GM12873 (cell line): ENCODE measurements at regions not wholly inside any gene's neighbourhood (a gene's known extent, or its start where the extent isn't known, plus 50 kb on each side); places are given as distances from the start of the nearest gene placed in this dataset.

Experiments used
- TF ChIP-seq, protein P1 (sequence below): IDR thresholded peaks from 2 replicates; pipeline ENCODE4 v1.5.1; 2012; ENCODE audit warnings: low read depth, mild to moderate bottlenecking, moderate library complexity, low read length, control low read depth; ENCODE audit not compliant: insufficient read depth; ENCODE audit errors: missing control alignments

DNA sequence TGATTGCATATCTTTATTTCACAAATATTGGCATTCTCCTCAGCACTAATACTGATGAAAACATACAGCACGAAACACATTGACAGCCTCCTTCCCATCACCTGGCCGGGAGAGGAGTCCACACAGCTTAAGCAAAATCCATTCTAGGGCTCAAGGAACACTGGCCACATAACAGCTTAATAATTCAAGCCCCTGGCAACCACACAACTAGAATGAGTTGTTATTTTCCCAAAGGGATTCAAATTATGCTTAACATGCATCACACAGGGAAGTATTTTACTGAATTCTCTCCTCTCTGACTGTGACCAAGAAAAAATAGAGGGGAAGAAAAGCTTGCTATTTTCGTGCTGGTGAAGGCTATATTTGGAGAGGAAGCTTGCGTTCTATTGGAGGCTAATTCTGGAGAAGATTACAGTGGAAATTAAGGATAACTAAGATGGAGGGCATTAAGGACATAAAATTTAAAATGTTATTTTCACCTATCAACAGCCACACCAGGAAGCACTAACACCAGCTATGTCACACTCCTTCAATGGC, 198.5 kb downstream of the ADGRG6 start:
- TF ChIP-seq, protein P1, sequence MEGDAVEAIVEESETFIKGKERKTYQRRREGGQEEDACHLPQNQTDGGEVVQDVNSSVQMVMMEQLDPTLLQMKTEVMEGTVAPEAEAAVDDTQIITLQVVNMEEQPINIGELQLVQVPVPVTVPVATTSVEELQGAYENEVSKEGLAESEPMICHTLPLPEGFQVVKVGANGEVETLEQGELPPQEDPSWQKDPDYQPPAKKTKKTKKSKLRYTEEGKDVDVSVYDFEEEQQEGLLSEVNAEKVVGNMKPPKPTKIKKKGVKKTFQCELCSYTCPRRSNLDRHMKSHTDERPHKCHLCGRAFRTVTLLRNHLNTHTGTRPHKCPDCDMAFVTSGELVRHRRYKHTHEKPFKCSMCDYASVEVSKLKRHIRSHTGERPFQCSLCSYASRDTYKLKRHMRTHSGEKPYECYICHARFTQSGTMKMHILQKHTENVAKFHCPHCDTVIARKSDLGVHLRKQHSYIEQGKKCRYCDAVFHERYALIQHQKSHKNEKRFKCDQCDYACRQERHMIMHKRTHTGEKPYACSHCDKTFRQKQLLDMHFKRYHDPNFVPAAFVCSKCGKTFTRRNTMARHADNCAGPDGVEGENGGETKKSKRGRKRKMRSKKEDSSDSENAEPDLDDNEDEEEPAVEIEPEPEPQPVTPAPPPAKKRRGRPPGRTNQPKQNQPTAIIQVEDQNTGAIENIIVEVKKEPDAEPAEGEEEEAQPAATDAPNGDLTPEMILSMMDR = no peak

DNA sequence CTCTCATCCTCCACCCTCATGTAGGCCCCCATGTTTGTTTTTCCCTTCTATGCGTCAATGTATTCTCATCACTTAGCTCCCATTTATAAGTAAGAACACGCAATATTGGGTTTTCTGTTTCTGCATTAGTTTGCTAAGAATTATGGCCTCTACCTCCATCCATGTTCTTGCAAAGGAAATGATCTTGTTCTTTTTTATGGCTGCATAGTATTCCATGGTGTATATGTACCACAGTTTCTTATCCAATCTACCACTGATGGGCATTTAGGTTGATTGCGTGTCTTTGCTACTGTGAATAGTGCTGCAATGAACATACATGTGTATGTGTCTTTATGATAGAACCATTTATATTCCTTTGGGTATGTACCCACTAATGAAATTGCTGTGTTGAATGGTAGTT, 200.0 kb downstream of the ADGRG6 start:
- TF ChIP-seq, protein P1 = no peak

DNA sequence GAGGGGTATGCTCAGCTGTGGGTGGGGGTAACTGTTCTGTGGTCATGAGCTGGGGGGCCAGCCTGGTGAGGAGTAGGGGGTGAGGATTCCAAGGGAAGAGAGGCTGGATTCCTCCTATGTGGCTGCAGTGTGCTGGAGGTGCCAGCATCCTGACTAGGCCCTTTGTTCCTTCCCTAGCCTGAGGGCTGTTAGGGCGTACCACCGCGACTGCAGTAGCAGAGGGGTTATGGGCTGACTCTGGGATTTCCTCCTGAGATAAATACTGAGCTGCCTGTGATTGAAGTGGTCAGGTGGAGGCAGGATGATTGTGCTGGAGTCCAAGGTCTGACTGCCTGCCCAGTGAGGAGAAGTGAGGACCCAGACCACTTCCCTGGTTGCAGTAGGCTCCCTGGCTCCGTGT, 205.3 kb downstream of the ADGRG6 start:
- TF ChIP-seq, protein P1 = no peak

DNA sequence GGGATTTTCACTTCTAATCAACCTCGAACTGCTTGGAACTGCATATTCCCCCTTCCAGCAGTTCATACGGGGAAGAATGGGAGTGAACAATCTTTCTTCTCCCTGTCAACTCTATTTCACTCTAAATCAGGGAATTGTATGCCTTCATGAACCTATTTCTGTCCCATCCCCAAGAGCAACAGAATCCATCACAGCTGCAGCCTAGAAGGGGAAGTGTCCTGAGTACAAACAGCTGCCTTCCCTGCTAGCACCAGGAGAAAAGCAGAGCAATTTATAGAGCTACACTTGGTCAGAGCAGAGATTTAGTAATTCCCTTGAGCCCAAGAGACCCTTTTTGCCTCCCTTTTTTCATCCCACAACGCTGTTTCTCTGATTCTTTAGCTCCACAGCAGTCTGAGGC, 208.4 kb downstream of the ADGRG6 start:
- TF ChIP-seq, protein P1 = no peak

DNA sequence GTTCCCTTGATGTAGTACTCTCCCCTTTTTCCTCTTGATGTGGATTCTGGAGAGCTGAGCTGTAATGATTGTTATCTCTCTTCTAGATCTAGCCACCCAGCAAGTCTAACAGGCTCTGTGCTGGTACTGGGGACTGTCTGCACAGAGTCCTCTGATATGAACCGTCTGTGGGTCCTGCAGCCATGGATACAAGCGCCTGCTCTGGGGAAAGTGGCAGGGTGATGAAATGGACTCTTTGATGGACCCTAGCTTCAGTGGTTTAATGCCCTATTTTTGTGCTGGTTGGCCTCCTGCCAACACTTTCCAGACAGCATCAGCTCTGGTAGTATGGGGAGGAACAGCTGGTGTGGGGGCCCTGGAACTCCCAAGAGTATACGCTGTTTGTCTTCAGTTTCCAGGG, 216.3 kb downstream of the ADGRG6 start:
- TF ChIP-seq, protein P1 = no peak

DNA sequence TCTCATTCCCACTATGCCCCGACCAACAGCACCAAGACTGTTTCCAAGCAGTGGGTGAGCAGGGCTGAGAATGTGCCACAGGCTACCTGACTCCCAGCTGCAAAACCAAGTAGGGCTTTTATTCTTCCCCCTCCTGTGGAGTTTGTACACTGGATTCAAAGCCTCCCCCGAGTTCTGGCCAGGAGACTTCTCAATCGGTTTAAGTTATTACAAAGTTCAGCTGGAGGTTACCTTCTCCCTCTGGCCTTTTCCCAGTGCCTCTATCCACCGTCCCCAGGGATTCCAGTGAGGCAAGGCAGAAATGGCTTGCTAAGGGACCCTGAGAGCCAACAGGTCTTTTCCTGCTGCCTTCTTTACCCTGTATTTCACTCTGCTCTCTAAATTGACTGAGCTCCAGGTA, 217.0 kb downstream of the ADGRG6 start:
- TF ChIP-seq, protein P1 = no peak

DNA sequence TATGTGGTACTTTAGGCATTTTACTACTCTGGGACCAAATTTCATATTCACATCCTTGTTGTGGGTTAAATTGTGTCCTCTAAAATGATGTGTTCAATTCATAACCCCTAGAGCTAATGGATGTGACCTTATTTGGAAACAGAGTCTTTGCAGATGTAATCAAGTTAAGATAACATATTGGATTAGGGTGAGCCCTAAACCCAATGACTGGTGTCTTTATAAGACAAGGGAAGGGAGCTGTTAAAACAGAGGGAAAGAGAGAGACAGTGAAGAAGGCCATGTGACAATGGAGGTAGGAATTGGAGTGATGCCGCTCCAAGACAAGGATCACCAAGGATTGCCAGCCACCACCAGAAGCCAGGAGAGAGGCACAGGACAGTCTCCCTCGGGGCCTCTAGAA, 220.0 kb downstream of the ADGRG6 start:
- TF ChIP-seq, protein P1 = no peak
